CD4-positive, alpha-beta T cell (primary cell): ENCODE measurements at regions not wholly inside any gene's neighbourhood (a gene's known extent, or its start where the extent isn't known, plus 50 kb on each side); places are given as distances from the start of the nearest gene placed in this dataset.

Source experiments
- ATAC-seq: fragments of 200-7000 bp; cut with Tn5 transposase; one replicate; pipeline ENCODE4 v1.10.0; 2022; ENCODE audit warnings: mild to moderate bottlenecking; ENCODE audit not compliant: poor library complexity
- CTCF ChIA-PET: fragments of 350-600 bp; sonication (Branson Sonifier 250); formaldehyde crosslinking; loops from one replicate; lab custom pipeline; 2021; ENCODE audit warnings: antibody characterized with exemption, inconsistent platforms; lab: Charles Lee
- POLR2A ChIA-PET: fragments of 350-600 bp; sonication (Branson Sonifier 250); formaldehyde crosslinking; loops from one replicate; lab custom pipeline; 2021; ENCODE audit warnings: antibody characterized with exemption, inconsistent platforms; lab: Charles Lee
- DNase-seq, 14 experiments: peaks; one replicate each; pipeline ENCODE4 v3.0.0-alpha.2; 2013 to 2020; ENCODE audit warnings: mixed read lengths in 2 of 14
- H3K27ac ChIP-seq, 2 donors: one replicate each; pipeline versions ENCODE4 v1.5.1 to v1.7.0; 2013; ENCODE audit warnings: low read length in 2 of 2, low read depth in 1 of 2, mild to moderate bottlenecking in 1 of 2
- H3K27me3 ChIP-seq, 2 experiments: 1 replicate in 1 of 2; 2 replicates in 1 of 2; pipeline versions ENCODE4 v1.6.1 to v1.7.0; 2013; ENCODE audit warnings: low read length in 2 of 2, control low read depth in 1 of 2, mild to moderate bottlenecking in 1 of 2, moderate library complexity in 1 of 2; ENCODE audit not compliant: insufficient read depth in 2 of 2, control insufficient read depth in 1 of 2
- H3K36me3 ChIP-seq: one replicate; pipeline ENCODE4 v1.6.1; 2013; ENCODE audit warnings: low read length, control low read depth; ENCODE audit not compliant: insufficient read depth
- H3K4me1 ChIP-seq: one replicate; pipeline ENCODE4 v1.6.1; 2013; ENCODE audit warnings: low read length, control low read depth; ENCODE audit not compliant: insufficient read depth
- H3K4me3 ChIP-seq: one replicate; pipeline ENCODE4 v1.5.1; 2013; ENCODE audit warnings: mild to moderate bottlenecking, low read length, moderate library complexity
- H3K9me3 ChIP-seq, 2 experiments: 1 replicate in 1 of 2; 2 replicates in 1 of 2; pipeline versions ENCODE4 v1.6.1 to v1.7.0; 2013; ENCODE audit warnings: low read length in 2 of 2, mild to moderate bottlenecking in 2 of 2, control low read depth in 1 of 2, moderate library complexity in 1 of 2; ENCODE audit not compliant: control insufficient read depth in 1 of 2, insufficient read depth in 1 of 2
- H3K27ac Mint-ChIP-seq: one replicate; pipeline ENCODE4 v1.8.0; 2020; ENCODE audit warnings: mixed read lengths
- H3K27me3 Mint-ChIP-seq: one replicate; pipeline ENCODE4 v1.8.0; 2021; ENCODE audit warnings: mixed read lengths
- H3K36me3 Mint-ChIP-seq: one replicate; pipeline ENCODE4 v1.8.0; 2021; ENCODE audit warnings: low read depth, mixed read lengths
- H3K4me1 Mint-ChIP-seq: one replicate; pipeline ENCODE4 v1.8.0; 2021; ENCODE audit warnings: low read depth, mixed read lengths
- H3K4me3 Mint-ChIP-seq: one replicate; pipeline ENCODE4 v1.8.0; 2020; ENCODE audit warnings: mild to moderate bottlenecking, mixed read lengths
- H3K9me3 Mint-ChIP-seq: one replicate; pipeline ENCODE4 v1.8.0; 2020; ENCODE audit warnings: mixed read lengths
- intact Hi-C, 2 experiments: fragments of 100-400 bp; cut with DNase I in 1 of 2; cut with micrococcal nuclease in 1 of 2; formaldehyde crosslinking; loops; one replicate each; pipeline versions ENCODE4 v1.15.1 to v1.9.0; 2023 to 2025; cut with DNase I, micrococcal nuclease
- TF ChIP-seq, protein P1 (sequence below): fragments of 200-600 bp; IDR thresholded peaks from one replicate; pipeline ENCODE4 v1.8.0; 2022; ENCODE audit warnings: antibody characterized with exemption, mild to moderate bottlenecking

GRCh38 chr6:98116455-98116854 is 717.9 kb upstream of the POU3F2 start:
- Histone ChIP-seq H3K27ac (no peak overlapping the region), H3K27me3 (no peaks in the 10 kb centered on the region), H3K36me3 (no peaks in the 10 kb centered on the region), H3K4me3 (no peak overlapping the region), H3K9me3 (peaks cover 0 to 4% of the 10 kb centered on the region in 2 experiments), H3K4me1 (no peaks in the 10 kb centered on the region)
- ChIA-PET CTCF (no interaction called here), POLR2A (no interaction called here)
- Mint-ChIP-seq H3K27me3 (no peaks in the 10 kb centered on the region), H3K4me1 (no peaks in the 10 kb centered on the region), H3K9me3 (peaks cover 2% of the 10 kb centered on the region), H3K4me3 (no peak overlapping the region), H3K36me3 (no peaks in the 10 kb centered on the region), H3K27ac (no peak overlapping the region)
- TF ChIP-seq, protein P1, sequence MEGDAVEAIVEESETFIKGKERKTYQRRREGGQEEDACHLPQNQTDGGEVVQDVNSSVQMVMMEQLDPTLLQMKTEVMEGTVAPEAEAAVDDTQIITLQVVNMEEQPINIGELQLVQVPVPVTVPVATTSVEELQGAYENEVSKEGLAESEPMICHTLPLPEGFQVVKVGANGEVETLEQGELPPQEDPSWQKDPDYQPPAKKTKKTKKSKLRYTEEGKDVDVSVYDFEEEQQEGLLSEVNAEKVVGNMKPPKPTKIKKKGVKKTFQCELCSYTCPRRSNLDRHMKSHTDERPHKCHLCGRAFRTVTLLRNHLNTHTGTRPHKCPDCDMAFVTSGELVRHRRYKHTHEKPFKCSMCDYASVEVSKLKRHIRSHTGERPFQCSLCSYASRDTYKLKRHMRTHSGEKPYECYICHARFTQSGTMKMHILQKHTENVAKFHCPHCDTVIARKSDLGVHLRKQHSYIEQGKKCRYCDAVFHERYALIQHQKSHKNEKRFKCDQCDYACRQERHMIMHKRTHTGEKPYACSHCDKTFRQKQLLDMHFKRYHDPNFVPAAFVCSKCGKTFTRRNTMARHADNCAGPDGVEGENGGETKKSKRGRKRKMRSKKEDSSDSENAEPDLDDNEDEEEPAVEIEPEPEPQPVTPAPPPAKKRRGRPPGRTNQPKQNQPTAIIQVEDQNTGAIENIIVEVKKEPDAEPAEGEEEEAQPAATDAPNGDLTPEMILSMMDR = no peak
- intact Hi-C loops = no loop called here
- no peak for ATAC-seq
- no peak for DNase-seq

DNA sequence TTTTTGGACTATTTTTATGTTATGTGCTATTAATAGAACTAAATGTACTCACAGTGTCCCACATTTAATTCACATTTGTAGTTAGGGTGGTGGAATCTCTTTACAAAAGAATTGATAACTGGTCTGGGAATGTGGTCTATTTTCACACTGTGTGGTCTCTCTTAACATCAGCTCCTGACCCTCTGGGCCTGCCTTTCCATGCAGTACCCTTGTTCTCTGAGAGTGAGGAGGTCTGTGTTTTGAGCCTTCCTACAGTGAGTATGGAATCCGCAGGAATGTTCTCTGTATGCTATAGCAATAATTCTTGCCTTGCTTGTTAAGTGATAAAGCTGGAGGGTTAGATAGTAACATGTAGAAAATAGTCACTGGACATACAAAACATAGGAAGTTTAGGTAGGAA is 717.3 kb upstream of the POU3F2 start:
- no peaks in the 10 kb centered on the region for H3K27me3 ChIP-seq
- intact Hi-C loops = no loop called here
- Mint-ChIP-seq H3K4me1 (no peaks in the 10 kb centered on the region), H3K27ac (no peak overlapping the region), H3K4me3 (no peak overlapping the region), H3K9me3 (peaks cover 2% of the 10 kb centered on the region), H3K27me3 (no peaks in the 10 kb centered on the region), H3K36me3 (no peaks in the 10 kb centered on the region)
- ATAC-seq (no peak), DNase-seq (no peak)
- H3K27ac ChIP-seq = no peak overlapping the region
- H3K4me1 ChIP-seq = no peaks in the 10 kb centered on the region
- CTCF ChIA-PET = no interaction called here
- no peak overlapping the region for H3K4me3 ChIP-seq
- POLR2A ChIA-PET = no interaction called here
- no peaks in the 10 kb centered on the region for H3K36me3 ChIP-seq
- TF ChIP-seq, protein P1 = no peak
- H3K9me3 ChIP-seq = peaks cover 0 to 4% of the 10 kb centered on the region in 2 experiments

- no peak for ATAC-seq
- H3K9me3 ChIP-seq = peaks cover 0 to 4% of the 10 kb centered on the region in 2 experiments
These were observed 715.9 kb upstream of the POU3F2 start for GRCh38 chr6:98118397-98119045.

More at GRCh38 chr6:98118397-98119045, 715.9 kb upstream of the POU3F2 start:
- H3K36me3 Mint-ChIP-seq = no peaks in the 10 kb centered on the region
- no peak overlapping the region for H3K4me3 ChIP-seq
- ChIA-PET CTCF (no interaction called here), POLR2A (no interaction called here)
- H3K36me3 ChIP-seq = no peaks in the 10 kb centered on the region
- no peaks in the 10 kb centered on the region for H3K27me3 ChIP-seq
- H3K27ac ChIP-seq = no peak overlapping the region
- no peak overlapping the region for H3K4me3 Mint-ChIP-seq
- H3K9me3 Mint-ChIP-seq = no peaks in the 10 kb centered on the region
- no peaks in the 10 kb centered on the region for H3K27me3 Mint-ChIP-seq
- TF ChIP-seq, protein P1 = no peak
- no peaks in the 10 kb centered on the region for H3K4me1 ChIP-seq
- no peak overlapping the region for H3K27ac Mint-ChIP-seq
- H3K4me1 Mint-ChIP-seq = no peaks in the 10 kb centered on the region
- intact Hi-C loops = no loop called here
- DNase-seq = no peak
